GM12873 (cell line): ENCODE measurements at regions not wholly inside any gene's neighbourhood (a gene's known extent, or its start where the extent isn't known, plus 50 kb on each side); places are given as distances from the start of the nearest gene placed in this dataset.
A peak's percentile ranks its signal among the peaks of the same experiment; 100 is the strongest.

ENCODE experiments used
- TF ChIP-seq, protein P1 (sequence below): IDR thresholded peaks from 2 replicates; pipeline ENCODE4 v1.5.1; 2012; ENCODE audit warnings: low read depth, mild to moderate bottlenecking, moderate library complexity, low read length, control low read depth; ENCODE audit not compliant: insufficient read depth; ENCODE audit errors: missing control alignments

DNA sequence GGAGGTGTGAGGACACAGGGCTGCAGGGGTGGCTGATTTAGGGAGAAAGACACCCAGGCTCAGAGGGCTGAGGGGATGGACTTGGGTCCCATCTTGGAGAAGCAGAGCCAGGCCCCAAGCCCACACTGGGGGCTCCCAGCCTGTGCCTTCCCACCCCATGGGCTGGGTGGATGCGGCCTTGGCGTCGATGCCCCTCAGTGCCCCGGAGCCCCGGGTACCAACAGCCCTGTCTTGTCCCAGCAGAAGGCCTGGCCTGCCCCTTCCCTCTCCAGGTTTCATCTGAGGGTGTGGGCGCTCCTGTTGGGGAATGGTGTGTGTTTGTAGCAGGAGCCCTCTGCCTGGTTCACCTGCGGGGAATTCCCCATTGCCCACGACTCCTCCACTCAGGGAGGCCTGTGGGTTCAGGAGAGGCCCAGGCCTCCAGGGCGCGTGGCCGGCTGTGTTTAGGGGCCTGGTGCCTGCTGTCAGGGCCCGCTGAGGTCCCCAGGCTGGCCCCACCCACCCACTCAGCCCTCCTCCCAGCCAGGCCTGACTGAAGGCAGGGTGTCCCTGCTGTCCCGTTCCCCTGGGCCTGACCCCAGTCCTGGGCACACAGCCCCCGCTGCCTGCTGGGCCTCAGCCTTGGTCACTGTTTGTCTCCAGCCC is 51.1 kb upstream of the BEGAIN start:
- TF ChIP-seq, protein P1, sequence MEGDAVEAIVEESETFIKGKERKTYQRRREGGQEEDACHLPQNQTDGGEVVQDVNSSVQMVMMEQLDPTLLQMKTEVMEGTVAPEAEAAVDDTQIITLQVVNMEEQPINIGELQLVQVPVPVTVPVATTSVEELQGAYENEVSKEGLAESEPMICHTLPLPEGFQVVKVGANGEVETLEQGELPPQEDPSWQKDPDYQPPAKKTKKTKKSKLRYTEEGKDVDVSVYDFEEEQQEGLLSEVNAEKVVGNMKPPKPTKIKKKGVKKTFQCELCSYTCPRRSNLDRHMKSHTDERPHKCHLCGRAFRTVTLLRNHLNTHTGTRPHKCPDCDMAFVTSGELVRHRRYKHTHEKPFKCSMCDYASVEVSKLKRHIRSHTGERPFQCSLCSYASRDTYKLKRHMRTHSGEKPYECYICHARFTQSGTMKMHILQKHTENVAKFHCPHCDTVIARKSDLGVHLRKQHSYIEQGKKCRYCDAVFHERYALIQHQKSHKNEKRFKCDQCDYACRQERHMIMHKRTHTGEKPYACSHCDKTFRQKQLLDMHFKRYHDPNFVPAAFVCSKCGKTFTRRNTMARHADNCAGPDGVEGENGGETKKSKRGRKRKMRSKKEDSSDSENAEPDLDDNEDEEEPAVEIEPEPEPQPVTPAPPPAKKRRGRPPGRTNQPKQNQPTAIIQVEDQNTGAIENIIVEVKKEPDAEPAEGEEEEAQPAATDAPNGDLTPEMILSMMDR = no peak

DNA sequence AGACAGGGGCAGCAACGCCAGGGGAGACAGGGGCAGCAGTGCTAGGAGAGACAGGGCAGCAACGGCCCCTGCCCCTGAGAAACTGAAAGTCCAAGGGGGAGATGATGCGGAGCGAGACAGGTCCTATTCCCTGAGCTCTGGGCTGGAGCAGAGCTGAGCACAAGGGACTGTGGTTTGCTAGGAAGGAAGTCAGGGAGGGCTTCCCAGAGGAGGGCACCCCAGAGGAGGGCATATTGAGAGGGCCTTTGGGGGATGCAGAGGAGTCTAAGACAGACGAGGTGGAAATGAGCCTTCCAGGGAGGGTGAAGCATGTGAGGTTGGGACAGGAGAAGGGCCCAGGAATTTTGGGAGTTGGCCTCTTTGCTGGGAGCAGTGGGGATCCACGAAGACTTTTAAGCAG is 52.1 kb upstream of the BEGAIN start:
- TF ChIP-seq, protein P1 = no peak

DNA sequence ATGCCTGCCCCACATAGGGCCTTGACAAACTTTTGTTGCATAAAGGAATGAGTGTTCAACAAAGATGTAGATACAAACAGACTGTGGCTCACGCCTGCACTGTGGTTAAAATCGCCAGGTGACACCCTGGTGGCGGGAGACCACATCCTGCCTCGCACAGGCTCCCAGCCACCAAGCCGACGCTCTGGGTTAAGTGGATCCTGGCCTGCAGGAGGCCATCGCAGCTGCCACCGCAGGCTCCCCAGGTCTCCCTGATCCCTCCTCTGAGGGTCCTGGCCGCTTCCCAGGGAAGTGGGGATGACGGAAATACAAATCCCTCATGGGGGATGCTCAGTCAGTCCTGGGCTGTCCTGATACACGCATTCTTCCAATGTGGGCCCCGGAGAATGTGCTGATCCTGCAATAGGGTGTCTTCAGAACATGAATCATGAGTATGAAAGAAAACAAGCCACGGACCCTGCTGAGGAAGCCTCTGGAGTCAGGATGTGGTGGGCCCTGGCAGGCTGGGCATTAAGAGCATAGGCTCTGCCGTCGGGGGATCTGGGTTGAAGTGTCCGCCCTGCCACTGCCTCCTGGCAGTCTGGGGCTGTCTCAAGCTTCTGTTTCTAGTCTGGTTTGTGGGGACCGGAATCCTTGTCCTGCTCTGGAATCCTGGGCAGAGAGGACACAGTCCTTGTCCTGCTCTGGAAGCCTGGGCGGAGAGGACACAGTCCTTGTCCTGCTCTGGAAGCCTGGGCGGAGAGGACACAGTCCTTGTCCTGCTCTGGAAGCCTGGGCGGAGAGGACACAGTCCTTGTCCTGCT is 53.5 kb upstream of the BEGAIN start:
- TF ChIP-seq, protein P1 = peak; percentile 17

DNA sequence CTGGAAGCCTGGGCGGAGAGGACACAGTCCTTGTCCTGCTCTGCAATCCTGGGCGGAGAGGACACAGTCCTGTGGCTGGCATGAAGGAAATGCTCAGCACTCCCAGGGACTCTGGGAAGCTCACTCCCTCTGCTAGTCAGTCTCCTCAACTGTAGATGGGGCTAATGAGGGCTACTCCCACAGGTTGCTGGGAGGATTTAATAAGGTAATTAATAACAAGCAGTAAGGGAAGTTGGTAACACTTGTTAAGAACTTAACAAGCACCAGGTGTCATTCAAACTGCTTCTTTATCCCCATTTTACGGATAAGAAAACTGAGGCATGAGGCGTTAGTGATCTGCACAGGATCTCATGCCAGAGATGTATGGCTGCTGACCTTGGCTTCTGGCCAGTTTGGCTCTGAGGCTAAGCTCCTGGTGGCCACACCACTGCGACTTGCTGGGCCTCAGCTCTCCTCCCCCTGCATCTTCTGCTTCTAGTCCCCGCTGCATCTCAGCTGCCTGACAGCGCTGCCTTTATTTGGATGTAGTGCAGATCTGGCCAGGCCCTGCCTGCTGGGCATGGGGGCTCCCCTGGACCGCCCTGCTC is 54.1 kb upstream of the BEGAIN start:
- TF ChIP-seq, protein P1 = no peak

DNA sequence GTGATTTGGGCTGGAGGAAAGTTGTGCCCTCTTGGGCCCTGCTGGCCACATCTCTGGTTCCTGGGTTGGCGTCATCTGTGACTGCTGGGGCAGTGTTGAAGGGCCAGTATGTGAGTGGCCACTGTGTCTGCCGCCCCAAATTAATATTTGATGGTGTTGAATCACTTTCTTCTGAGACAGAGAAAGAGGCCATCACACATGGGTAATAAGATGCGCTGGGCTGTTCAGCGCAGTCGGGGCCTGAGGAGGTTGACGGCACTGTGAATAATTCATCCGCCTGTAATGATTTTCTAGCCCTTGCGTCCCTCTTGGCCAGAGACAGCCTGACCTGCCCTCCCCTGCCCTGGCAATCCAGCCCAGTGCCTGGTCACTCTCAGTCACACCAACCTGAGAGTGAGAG is 56.2 kb upstream of the BEGAIN start:
- TF ChIP-seq, protein P1 = no peak

DNA sequence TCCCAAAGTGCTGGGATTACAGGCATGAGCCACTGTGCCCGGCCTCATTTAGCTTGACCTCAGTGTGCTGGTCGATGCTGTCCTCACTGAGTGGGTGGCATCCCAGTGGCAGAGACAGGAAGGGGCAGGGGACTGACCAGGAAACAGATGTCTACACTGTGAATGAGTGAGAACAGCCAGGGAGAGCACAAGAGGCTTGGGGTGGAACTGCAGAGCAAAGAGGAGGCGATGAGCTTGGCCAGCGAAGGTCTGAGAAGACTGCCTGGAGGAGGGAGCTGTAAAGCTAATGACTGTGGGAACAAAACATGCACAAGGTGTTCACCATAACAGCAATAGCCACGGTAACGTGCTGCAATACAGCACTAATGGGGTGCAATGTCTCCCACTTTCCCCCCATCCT is 57.2 kb upstream of the BEGAIN start:
- TF ChIP-seq, protein P1 = no peak

DNA sequence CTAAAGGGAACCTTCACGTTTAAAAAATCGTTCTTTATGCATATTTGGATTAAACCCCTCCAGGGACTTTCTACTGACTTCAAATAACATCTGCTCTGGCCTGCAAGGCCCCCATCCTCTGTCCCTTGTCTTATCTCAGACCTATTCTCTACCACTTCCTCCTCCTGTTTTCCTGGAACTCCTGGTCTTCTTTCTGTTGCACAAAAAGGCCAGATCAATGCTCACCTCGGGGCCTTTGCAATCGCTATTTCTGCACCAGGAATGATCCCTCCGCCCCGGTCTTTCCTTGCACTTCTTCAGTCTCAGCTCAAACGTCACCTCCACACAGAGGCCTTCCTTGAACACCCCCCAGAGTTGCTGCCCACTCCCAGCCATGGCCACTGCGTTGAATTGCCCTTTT is 57.6 kb upstream of the BEGAIN start:
- TF ChIP-seq, protein P1 = no peak
